ENCODE measurements at regions not wholly inside any gene's neighbourhood (a gene's known extent, or its start where the extent isn't known, plus 50 kb on each side); places are given as distances from the start of the nearest gene placed in this dataset.

DNA sequence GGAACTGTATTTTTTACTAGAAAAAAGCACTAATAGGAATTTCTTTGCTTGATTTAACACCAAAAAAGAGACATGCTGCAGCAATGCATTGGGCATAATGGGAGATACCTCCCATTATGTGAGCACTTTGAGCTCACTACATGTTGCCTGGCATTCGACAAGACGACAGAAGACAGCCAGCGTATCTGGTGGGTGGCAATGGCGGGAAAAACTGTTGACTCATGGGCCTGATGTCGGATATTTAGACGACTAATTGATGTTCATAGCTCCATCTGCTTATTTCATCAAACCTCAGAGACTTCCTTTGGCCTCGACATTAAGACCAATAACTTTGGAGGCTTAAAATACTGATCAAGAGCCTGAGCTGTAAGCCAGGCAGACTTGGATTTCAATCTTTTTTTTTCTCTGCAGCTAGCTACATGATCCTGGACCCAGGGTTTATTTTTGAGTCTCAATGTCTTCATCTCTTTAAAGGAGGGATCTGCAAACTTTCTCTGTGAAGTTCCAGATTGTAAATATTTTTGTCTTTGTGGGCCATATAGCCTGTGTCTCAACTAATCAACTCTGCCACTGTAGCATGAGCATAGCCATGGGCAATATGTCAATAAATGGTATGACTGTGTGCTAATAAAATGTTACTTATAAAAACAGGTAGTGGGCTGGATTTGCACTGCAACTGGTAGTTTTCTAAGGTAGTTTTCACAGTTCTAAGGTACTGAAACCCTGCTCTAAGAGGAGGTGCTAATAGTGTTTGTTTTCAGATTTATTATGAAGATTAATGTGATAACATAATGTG lies 375.1 kb downstream of the METTL15 start:
- no peak for DNase-seq (ENCODE audit: low read depth in 2 of 2)

- no peak for DNase-seq (ENCODE audit: low read depth in 2 of 2)
These were observed 374.5 kb downstream of the METTL15 start for GRCh38 chr11:28482666-28483065.

DNA sequence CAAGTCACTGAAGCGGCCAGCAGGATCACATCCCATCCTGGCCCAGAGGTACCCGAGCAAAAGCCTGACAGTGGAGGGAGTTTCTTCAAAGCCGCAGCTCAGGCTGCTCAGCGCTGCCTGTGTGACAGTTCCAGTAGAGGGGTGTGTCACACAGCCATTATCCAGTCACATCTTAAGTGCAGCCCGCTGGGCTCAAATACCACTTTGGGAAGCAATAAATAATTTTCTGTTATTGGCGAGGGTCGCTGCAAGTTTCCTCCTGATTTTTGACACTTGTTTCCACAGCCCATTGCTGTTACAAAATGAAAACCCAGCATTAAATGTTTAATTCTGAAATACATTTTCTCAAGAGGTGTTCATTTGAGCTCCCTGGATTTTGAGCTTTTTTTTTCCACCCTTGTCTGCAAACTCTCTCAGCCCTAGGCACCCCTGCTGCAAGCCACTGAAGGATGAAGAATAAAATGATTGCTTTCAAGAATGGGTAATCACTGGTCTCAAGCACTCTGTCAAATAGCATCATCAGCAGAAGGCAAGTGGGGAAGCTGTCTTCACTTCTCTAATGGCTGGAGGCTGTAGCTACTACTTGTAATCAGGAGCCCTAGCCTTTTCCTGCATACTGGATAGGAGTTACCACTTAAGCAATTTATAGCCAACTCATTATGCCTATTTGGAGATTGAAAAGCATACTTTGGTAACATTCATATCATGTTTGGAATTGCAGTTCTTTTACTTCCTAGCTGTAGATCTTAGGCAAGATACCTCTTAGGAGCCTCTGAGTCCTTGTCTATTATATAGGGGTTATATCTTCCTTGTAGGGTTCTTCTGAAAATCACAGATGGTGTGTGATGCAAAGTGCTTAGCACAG lies 373.7 kb downstream of the METTL15 start:
- no peak for DNase-seq (ENCODE audit: low read depth in 2 of 2)

DNA sequence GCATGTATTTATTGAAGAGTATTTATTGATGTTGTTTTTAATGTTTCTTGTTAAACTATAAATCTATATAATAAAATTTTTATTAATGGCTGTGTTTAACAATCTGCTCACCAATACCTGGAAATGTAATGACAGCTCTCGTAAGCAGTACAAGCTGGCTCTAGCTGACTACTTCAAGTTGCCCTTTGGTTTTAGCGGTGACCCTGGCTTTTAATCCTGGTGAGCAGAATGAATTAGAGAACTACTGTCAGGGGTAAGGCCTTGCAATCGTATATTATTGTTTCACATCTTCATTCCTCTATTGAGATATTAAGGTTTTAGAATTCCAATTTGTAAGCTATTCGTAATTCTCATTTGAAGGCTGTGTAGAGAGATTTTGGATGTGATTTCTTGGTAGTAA lies 372.2 kb downstream of the METTL15 start:
- DNase-seq (ENCODE audit: low read depth in 2 of 2), result no peak

GRCh38 chr11:28476864-28477263 lies 368.7 kb downstream of the METTL15 start:
- DNase-seq (ENCODE audit: low read depth in 2 of 2), result no peak

DNA sequence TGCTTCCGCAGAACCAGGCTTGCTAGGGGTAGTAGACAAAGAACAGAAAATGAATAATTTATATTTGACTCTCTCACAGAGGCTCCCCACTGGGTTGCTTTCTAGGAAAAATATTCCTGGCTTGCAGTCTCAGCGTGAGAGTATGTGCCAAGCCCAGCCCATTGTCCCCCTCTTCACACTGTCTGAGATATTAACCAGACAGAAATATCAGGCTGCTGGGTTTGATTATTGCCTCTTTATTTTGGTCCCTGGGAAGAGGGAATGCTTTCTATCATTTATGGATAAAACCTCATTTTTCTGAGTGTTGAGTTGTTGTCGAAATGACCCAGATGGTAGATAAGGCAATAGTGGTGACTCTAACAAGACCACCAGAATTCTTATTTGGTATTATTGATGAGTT lies 367.9 kb downstream of the METTL15 start:
- DNase-seq (ENCODE audit: low read depth in 2 of 2), result no peak

- DNase-seq (ENCODE audit: low read depth in 2 of 2), result no peak
These were observed 364.7 kb downstream of the METTL15 start for GRCh38 chr11:28472904-28473303.

DNA sequence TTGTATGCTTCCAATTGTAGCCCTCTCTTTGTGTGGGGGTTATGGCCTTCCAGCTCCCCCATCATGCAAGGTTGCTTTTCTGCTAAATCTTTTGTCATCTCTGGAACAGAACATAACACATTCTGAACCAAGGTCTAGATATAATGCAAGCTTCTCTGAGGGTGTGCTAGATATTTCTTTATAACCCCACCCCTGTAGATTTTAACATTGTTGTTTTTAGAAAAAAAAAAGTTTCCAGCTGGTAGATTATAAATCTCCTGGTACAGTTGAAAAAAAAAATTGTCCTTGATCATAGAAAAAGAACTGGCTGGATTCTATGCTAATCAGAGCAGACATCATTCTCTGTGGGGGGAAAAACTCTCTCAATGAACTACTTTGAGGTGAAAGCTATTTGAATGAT lies 363.3 kb downstream of the METTL15 start:
- no peak for DNase-seq (ENCODE audit: low read depth in 2 of 2)

- DNase-seq (ENCODE audit: low read depth in 2 of 2), result no peak
These were observed 362.0 kb downstream of the METTL15 start for GRCh38 chr11:28470180-28470579.

DNA sequence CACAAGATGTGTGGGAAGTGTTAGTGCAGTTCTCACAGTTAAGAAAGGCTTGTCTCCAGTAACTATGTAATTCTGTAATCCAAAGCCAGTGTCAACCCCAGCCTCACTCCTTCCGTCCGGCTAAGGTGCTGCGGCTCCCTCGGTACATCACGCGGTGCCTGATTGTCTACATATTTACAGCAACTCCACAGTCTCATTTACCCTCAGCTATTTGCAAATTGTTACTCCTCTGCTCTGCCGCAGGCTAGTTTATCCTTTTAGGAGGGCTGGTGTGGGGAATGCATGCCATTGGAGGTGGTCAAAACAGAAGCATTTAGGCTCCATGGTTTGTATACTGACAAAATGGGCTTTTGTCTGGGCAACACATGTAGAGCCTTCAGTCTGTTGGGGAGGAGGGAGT lies 358.3 kb downstream of the METTL15 start:
- no peak for DNase-seq (ENCODE audit: low read depth in 2 of 2)

DNA sequence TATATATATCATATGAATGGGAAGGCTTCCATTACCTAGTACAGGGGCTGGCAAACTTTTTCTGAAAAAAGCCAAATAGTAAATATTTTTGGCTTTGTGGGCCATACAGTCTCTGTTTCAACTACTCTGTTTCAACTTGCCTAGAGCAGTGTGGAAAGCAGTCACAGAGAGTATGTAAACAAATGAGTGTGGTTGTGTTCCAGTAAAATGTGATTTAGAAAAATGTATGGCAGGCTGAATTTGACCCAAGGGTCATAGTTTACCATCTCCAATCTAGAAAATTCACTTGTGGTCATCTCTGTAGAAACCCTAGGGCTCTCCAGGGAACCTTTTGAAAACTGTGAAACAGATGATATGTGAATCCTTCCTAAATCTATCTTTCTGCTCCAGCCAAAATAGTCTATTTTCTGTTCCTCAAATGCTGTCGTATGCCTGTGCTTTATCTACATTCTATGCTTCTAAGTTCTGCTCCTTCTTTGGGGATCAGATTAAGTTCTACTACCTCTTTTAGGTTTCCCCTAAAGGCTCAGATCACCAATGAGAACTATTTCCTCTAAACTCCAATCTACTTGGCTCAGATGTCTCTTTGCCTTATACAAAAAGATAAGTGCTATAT lies 356.2 kb downstream of the METTL15 start:
- no peak for DNase-seq (ENCODE audit: low read depth in 2 of 2)

DNA sequence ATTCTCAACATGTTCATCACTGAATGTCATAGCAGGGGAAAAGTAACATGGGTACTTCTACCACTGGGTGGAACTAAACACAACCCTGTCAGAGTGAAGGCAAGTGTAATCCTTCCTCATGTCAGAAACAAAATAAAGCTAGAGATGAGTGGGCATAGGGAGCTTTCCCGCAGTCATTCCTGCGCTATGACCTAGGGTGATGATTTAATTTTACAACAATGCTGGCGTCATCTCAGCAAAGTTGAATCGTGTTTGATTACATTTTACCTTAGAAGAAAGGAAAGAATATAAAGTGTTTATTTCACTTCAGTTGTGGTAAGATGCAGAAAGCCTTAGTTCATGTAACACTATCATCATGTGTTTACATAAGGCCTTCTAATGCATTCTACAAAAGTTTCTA lies 355.6 kb downstream of the METTL15 start:
- DNase-seq (ENCODE audit: low read depth in 2 of 2), result no peak

DNA sequence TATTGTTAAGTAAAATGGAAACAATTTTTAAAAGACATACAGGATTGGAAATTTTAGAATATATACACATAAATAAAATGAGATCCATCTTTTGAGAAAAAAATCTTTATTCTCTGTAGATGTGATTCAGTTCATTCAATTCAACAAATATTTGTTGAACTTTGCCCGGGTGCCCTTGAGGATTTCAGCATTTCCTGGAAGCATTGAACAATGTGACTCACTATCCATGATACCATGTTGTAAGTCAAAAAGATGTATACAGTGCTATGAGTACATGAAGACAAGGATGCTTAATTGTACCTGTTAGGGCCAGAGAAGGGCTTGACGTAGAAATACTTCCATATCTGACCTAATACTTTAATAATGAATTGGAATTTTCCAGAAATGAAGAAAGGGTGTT lies 353.7 kb downstream of the METTL15 start:
- no peak for DNase-seq (ENCODE audit: low read depth in 2 of 2)

- no peak for DNase-seq (ENCODE audit: low read depth in 2 of 2)
These were observed 353.1 kb downstream of the METTL15 start for GRCh38 chr11:28461338-28461737.

DNA sequence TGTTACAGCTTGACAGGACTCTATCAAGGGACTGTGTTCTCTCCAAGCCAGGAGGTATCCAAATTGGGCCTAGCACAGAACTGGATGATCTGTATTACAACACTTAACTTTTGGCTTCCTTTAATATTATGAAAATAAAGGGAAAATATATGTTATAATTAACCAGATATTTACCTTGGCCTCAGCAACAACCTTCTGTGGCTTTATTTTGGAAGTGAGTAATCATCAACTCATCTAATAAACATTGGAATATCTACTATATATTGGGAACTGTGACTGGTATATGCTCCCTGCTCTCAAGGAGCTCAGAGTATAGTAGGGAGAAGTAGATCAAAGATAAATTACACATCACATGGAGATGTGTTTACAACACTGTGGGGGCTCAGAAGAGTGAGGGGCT lies 352.2 kb downstream of the METTL15 start:
- DNase-seq (ENCODE audit: low read depth in 2 of 2), result no peak

DNA sequence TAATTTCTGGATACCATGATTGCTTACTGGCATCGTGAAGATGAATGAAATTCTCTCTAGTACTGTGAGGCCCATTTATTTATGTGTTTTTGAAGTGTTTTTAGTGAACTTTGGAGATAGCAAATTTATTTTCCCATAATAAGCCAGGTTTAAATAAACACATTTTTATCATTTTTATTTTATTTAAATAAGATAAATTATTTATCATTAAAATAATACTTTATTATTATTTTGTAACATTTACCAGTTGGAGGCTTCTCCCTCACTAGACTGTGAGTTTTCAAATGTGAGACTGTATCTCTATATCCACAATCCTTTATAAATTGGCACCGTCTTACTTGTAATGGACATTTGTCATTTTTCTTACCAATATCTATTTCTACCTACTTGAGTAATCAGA lies 351.7 kb downstream of the METTL15 start:
- no peak for DNase-seq (ENCODE audit: low read depth in 2 of 2)

DNA sequence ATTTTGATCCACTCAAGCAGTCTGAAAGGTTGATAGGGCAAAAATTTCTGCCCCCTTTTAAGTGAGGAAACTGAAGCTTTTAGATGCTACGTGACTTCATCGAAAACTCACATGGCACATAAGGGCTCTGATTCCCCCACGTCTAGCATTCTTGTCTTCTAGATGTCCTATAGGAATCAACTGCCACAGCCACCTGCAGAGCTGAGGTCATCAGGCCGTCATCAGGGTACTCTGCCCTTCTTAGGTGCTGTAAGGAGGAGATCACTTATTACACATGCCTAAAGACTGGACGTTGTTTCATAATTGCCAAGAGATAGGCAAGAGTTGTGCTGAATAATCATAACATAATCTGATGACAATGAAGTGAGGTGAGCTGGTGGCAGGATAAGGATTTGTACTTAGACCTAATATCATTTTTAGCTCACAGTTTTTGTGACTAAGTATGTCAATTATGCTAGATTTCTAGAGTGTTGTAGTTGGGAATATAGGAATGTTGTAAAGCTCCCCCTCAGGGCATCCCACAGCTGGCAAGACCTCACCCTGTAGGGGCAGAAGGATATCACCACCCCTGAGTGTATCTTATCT lies 349.4 kb downstream of the METTL15 start:
- no peak for DNase-seq (ENCODE audit: low read depth in 2 of 2)

DNA sequence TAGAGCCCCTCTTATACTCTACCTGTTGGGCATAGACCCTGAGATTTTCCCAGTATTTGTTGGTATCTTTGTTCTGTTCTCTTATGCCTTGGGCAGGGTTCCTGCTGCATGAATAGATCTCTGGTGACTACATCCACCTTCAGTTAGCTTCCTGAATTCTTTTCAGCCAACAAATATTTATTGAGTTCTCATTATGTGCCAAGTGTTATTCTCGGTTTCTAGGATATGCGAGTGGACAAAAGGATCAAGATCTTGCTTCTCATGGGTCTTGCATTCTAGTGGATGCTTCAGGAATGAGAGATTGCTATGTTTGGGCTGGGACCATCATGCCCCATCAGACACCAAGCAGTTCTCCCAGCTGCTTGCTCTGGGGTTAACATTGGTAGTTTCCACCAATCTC lies 340.0 kb downstream of the METTL15 start:
- DNase-seq (ENCODE audit: low read depth in 2 of 2), result no peak

- DNase-seq (ENCODE audit: low read depth in 2 of 2), result no peak
These were observed 339.0 kb downstream of the METTL15 start for GRCh38 chr11:28447226-28447625.

GRCh38 chr11:28442131-28442530 lies 333.9 kb downstream of the METTL15 start:
- DNase-seq (ENCODE audit: low read depth in 2 of 2), result no peak

DNA sequence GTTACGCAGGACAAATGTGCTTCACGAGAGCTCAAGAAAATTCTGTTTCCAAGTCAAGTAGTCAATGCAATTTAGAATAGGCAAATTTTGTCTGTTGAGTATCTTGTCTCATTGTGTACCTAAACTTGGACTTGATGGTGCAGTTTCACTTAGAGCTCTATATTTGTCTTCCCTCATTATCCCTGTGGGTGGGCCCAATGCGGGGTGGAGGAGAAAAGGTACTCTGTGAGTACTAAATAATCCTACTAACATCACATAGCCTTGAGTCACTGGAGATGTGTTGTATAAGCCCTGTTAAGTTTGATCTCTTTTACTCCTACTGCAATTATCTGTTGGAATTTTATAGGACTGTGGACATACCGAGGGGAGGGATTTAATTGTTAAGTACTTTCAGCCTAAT lies 331.2 kb downstream of the METTL15 start:
- no peak for DNase-seq (ENCODE audit: low read depth in 2 of 2)

DNA sequence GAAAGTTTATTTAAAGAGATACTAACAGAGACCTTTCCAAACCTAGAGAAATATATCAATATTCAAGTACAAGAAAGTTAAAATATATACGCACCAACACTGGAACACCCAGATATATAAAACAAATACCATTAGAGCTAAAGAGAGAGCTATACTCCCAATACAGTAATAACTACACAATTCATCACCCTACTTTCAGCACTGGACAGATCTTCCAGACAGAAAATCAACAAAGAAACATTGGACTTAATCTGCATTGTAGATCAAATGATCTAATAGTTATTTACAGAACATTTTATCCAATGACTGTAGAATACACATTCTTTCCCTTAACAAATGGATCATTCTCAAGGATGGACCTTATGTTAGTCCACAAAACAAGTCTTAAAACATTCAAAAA lies 311.9 kb downstream of the METTL15 start:
- DNase-seq (ENCODE audit: low read depth in 2 of 2), result no peak

Measured in activated CD4-positive, alpha-beta T cell treated with anti-CD3 and anti-CD28 coated beads for 24 hours (primary cell).